ENCODE measurements at regions not wholly inside any gene's neighbourhood (a gene's known extent, or its start where the extent isn't known, plus 50 kb on each side); places are given as distances from the start of the nearest gene placed in this dataset.

DNA sequence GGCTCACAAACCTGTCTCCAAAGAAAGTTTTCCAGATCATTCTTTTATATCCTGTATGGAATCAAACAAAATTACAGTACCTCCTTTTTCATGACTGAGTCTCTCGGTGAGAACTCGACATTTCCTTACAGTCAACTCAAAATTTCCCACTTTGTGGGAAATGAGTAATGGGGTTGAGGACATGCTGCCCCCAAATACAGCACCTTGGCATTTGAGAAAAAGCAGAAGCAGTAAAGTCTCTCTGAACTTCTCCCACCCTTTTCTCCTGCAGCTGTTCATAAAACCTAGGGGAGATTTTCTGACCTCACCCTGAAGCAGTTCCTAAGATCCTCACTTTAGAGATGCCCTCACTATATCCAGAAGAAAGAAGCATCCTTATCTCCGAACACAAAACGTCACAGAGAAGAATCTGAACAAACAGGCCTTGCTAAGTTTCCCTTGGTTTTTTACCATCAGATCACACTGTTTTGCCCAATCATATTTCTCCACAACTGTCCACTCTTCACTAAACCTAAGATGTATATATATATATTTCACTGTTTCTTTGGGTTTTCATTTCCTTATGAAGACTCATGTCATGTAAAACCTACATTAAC lies 96.1 kb upstream of the APC start:
- no peak overlapping the region for H3K4me3 ChIP-seq (ENCODE audit: low read length in 2 of 2)
- no peaks in the 10 kb centered on the region for H3K36me3 ChIP-seq (ENCODE audit: control insufficient read depth in 2 of 2, insufficient read depth in 2 of 2, low read length in 2 of 2)
- H3K27ac ChIP-seq (ENCODE audit: low read length), result no peak overlapping the region
- no peaks in the 10 kb centered on the region for H3K27me3 ChIP-seq (ENCODE audit: control insufficient read depth in 1 of 2, insufficient read depth in 2 of 2, low read length in 2 of 2)
- peaks cover 4% of the 10 kb centered on the region for H3K4me1 ChIP-seq (ENCODE audit: control insufficient read depth, insufficient read depth, low read length)
- no peaks in the 10 kb centered on the region for H3K9me3 ChIP-seq (ENCODE audit: control insufficient read depth in 2 of 2, low read length in 2 of 2)
- H3K9ac ChIP-seq (ENCODE audit: low read length in 2 of 2), result no peak overlapping the region

DNA sequence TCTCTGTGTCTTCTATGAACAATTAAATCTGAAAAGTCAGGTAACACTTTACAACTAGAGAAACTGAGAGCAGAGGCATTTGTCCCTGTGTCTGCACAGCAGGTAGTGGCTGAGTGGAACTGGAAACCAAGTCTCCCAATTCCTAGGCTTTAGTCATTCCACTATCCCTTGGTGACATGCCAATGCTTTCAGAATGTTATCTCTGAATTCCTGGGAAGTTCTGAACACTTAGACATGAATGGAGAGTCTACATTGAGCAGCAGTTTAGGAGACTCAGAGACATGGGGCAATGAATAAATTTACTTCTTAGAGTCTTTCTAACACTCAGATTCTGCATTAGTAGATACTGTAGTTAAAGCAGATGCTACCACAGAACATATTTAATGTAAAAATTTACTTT lies 94.8 kb upstream of the APC start:
- H3K9ac ChIP-seq (ENCODE audit: low read length in 2 of 2), result no peak overlapping the region
- no peak overlapping the region for H3K4me3 ChIP-seq (ENCODE audit: low read length in 2 of 2)
- H3K4me1 ChIP-seq (ENCODE audit: control insufficient read depth, insufficient read depth, low read length), result peaks cover 3% of the 10 kb centered on the region
- H3K27ac ChIP-seq (ENCODE audit: low read length), result no peak overlapping the region
- H3K36me3 ChIP-seq (ENCODE audit: control insufficient read depth in 2 of 2, insufficient read depth in 2 of 2, low read length in 2 of 2), result no peaks in the 10 kb centered on the region
- no peaks in the 10 kb centered on the region for H3K9me3 ChIP-seq (ENCODE audit: control insufficient read depth in 2 of 2, low read length in 2 of 2)
- H3K27me3 ChIP-seq (ENCODE audit: control insufficient read depth in 1 of 2, insufficient read depth in 2 of 2, low read length in 2 of 2), result no peaks in the 10 kb centered on the region

DNA sequence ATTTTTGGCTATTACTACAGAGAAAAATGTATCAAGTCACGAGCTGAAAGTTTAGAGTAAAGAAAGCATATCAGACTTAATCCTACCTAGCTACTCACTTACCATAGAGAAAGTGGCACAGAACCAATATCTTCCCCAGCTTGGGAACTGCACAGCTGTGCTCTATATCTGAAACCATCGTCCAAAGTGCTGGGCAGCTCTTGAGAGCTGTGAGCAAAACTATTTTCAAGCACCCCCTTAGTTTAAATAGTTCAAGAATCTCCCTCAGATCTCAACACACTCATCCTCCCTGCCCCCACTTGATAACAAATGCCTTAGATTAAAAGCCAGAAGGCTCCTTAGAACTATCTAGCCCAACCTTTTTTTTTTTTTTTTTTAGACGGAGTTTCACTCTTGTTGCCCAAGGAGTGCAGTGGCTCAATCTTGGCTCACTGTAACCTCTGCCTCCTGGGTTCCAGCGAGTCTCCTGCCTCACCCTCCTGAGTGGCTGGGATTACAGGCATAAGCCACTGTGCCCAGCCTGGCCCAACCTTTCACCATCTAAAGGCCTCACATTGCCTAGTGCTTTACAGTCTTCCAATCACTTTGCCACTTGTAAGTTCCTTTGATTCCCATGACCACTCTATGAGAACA lies 94.2 kb upstream of the APC start:
- H3K9ac ChIP-seq (ENCODE audit: low read length in 2 of 2), result no peak overlapping the region
- no peaks in the 10 kb centered on the region for H3K27me3 ChIP-seq (ENCODE audit: control insufficient read depth in 1 of 2, insufficient read depth in 2 of 2, low read length in 2 of 2)
- H3K27ac ChIP-seq (ENCODE audit: low read length), result no peak overlapping the region
- no peaks in the 10 kb centered on the region for H3K36me3 ChIP-seq (ENCODE audit: control insufficient read depth in 2 of 2, insufficient read depth in 2 of 2, low read length in 2 of 2)
- peaks cover 3% of the 10 kb centered on the region for H3K4me1 ChIP-seq (ENCODE audit: control insufficient read depth, insufficient read depth, low read length)
- H3K9me3 ChIP-seq (ENCODE audit: control insufficient read depth in 2 of 2, low read length in 2 of 2), result no peaks in the 10 kb centered on the region
- no peak overlapping the region for H3K4me3 ChIP-seq (ENCODE audit: low read length in 2 of 2)

DNA sequence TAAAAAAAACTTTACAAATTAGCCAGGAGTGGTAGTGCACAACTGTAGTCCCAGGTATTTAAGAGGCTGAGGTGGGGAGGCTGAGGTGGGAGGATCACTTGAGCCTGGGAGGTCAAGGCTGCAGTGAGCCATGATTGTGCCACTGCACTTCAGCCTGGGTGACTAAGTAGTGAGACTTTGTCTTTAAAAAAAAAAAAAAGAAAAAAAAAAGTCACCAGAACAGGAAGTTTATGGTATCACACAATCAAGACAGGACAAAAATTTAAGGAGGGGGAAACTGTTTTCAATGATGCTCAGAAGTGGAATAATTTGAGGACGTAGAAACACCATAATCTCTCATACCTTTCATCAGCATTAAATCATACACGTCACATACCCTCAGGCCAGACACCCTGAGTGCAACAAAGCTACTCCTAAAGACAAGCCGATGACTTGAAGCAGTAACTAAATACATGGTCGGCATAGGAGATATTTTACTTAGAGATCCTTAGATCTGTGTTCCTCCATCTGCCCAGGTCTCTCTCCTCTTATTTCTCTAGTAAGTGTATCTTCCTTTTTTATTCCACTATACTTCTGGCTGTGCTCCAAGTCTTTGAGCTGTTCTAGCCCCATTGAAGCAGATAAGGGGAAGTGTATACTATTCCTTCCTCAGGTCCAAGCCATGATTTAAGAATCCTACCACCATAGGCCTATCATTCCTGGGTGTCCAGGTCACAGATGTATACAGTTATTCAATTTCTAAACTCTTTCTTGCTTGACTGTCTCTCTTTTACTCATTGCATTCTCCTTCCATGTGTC lies 91.3 kb upstream of the APC start:
- Histone ChIP-seq H3K4me1 (ENCODE audit: control insufficient read depth, insufficient read depth, low read length) (peaks cover 3% of the 10 kb centered on the region), H3K27me3 (ENCODE audit: control insufficient read depth in 1 of 2, insufficient read depth in 2 of 2, low read length in 2 of 2) (no peaks in the 10 kb centered on the region), H3K27ac (ENCODE audit: low read length) (no peak overlapping the region), H3K36me3 (ENCODE audit: control insufficient read depth in 2 of 2, insufficient read depth in 2 of 2, low read length in 2 of 2) (no peaks in the 10 kb centered on the region), H3K9ac (ENCODE audit: low read length in 2 of 2) (no peak overlapping the region), H3K4me3 (ENCODE audit: low read length in 2 of 2) (no peak overlapping the region), H3K9me3 (ENCODE audit: control insufficient read depth in 2 of 2, low read length in 2 of 2) (no peaks in the 10 kb centered on the region)

DNA sequence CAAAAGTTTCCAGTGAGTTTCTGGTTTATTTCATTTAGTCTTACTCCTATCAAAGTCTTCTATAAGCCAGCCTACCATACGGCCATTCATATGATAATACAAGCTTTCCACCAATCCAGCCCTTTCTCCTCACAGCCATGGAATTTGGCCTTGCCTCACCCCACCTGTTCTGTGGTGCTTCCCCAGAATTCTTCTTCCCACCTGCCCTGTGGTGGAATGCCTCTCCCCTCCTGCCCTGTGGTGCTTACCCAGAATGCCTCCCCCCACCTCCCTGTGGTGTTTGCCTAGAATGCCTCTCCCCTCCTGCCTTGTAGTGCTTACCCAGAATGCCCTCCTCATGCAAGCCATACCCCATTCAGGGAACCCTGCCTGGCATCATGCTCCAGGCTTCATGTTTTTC lies 90.3 kb upstream of the APC start:
- H3K4me3 ChIP-seq (ENCODE audit: low read length in 2 of 2), result no peak overlapping the region
- no peaks in the 10 kb centered on the region for H3K27me3 ChIP-seq (ENCODE audit: control insufficient read depth in 1 of 2, insufficient read depth in 2 of 2, low read length in 2 of 2)
- peaks cover 3% of the 10 kb centered on the region for H3K4me1 ChIP-seq (ENCODE audit: control insufficient read depth, insufficient read depth, low read length)
- H3K9me3 ChIP-seq (ENCODE audit: control insufficient read depth in 2 of 2, low read length in 2 of 2), result no peaks in the 10 kb centered on the region
- no peaks in the 10 kb centered on the region for H3K36me3 ChIP-seq (ENCODE audit: control insufficient read depth in 2 of 2, insufficient read depth in 2 of 2, low read length in 2 of 2)
- no peak overlapping the region for H3K27ac ChIP-seq (ENCODE audit: low read length)
- H3K9ac ChIP-seq (ENCODE audit: low read length in 2 of 2), result no peak overlapping the region

DNA sequence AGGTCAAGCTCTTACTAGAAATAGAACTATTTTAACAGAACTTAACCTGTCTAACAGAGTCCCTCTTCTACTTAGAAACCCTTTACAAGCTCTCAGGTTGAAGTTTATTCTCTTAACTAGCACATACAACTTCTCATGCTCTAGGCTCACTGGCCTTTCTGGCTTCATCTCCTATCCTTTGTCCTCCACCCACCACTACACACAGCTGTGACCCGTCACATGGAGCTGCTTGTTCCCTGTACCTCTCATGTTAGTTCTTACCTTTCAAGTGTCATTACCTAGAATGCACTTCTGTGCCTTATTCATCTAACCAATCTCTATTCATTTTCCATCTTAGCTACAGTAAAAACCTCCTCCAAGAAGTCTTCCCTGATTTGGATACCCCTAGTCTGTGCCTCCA lies 89.4 kb upstream of the APC start:
- H3K4me1 ChIP-seq (ENCODE audit: control insufficient read depth, insufficient read depth, low read length), result peaks cover 3% of the 10 kb centered on the region
- H3K27me3 ChIP-seq (ENCODE audit: control insufficient read depth in 1 of 2, insufficient read depth in 2 of 2, low read length in 2 of 2), result no peaks in the 10 kb centered on the region
- no peak overlapping the region for H3K9ac ChIP-seq (ENCODE audit: low read length in 2 of 2)
- H3K9me3 ChIP-seq (ENCODE audit: control insufficient read depth in 2 of 2, low read length in 2 of 2), result no peaks in the 10 kb centered on the region
- H3K36me3 ChIP-seq (ENCODE audit: control insufficient read depth in 2 of 2, insufficient read depth in 2 of 2, low read length in 2 of 2), result no peaks in the 10 kb centered on the region
- no peak overlapping the region for H3K27ac ChIP-seq (ENCODE audit: low read length)
- H3K4me3 ChIP-seq (ENCODE audit: low read length in 2 of 2), result no peak overlapping the region

DNA sequence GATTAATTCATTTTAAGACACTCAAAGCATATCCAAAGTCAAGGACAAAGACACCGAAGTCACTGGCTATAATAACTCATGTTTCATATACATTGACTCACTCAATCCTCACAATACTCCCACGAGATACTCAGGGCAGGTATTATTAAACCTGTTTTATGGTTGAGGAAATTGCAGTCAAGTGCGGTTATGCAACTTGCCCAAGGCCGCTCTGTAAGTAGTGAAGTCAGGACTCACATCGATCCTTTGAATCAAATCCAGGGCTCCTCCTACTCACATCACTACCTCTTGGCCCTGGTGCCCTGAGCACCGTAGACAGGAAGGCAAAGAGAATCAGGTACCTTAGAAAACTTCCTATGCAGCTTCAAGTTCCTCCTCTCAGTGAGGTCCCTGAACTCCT lies 87.8 kb upstream of the APC start:
- Histone ChIP-seq H3K27ac (ENCODE audit: low read length) (no peak overlapping the region), H3K36me3 (ENCODE audit: control insufficient read depth in 2 of 2, insufficient read depth in 2 of 2, low read length in 2 of 2) (no peaks in the 10 kb centered on the region), H3K4me3 (ENCODE audit: low read length in 2 of 2) (no peak overlapping the region), H3K9ac (ENCODE audit: low read length in 2 of 2) (no peak overlapping the region), H3K27me3 (ENCODE audit: control insufficient read depth in 1 of 2, insufficient read depth in 2 of 2, low read length in 2 of 2) (no peaks in the 10 kb centered on the region), H3K4me1 (ENCODE audit: control insufficient read depth, insufficient read depth, low read length) (peaks cover 8% of the 10 kb centered on the region), H3K9me3 (ENCODE audit: control insufficient read depth in 2 of 2, low read length in 2 of 2) (no peaks in the 10 kb centered on the region)

DNA sequence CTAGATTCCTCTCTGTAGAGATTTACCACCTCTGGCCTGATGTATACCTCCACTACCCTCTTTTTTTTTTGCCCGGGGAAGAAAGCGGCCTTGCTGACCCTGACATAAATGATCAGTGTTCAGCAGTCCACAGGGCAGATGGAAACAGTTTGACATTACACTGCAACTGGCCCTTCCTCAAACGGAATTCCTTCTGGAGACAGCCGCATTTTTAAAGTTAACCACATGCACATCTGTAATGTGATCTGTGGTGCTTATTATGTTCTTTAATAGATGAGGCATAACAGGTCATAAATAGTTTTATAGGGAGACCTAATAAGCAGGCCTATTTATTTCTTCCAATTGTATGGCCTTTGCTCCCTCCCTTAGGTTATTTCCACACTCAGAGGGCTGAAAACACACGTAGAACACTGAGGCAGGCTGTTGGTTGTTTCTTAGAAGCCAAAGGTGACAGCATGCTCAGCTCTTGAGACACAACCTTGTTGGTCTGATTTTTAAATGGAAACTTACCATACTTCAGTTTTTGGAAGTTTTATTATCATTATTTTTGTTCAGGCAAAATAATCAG lies 84.0 kb upstream of the APC start:
- no peaks in the 10 kb centered on the region for H3K27me3 ChIP-seq (ENCODE audit: control insufficient read depth in 1 of 2, insufficient read depth in 2 of 2, low read length in 2 of 2)
- H3K4me3 ChIP-seq (ENCODE audit: low read length in 2 of 2), result no peak overlapping the region
- no peaks in the 10 kb centered on the region for H3K36me3 ChIP-seq (ENCODE audit: control insufficient read depth in 2 of 2, insufficient read depth in 2 of 2, low read length in 2 of 2)
- peak overlapping the region; percentile 25 for H3K27ac ChIP-seq (ENCODE audit: low read length)
- no peak overlapping the region for H3K9ac ChIP-seq (ENCODE audit: low read length in 2 of 2)
- peaks cover 5% of the 10 kb centered on the region for H3K4me1 ChIP-seq (ENCODE audit: control insufficient read depth, insufficient read depth, low read length)
- no peaks in the 10 kb centered on the region for H3K9me3 ChIP-seq (ENCODE audit: control insufficient read depth in 2 of 2, low read length in 2 of 2)

DNA sequence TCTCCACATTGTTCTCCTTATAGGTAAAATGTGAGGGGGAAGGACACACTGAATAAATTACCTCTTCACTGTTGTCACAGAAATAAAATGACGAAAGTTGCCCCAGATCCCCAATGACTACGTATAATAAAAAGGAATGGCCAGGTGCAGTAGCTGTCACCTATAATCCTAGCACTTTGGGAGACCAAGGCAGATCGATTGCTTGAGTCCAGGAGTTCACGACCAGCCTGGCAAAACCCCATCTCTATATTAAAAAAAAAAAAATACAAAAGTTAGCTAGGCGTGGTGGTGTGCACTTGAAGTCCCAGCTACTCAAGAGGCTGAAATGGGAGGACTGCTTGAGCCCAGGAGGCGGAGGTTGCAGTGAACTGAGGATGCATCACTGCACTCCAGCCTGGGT lies 82.2 kb upstream of the APC start:
- no peaks in the 10 kb centered on the region for H3K36me3 ChIP-seq (ENCODE audit: control insufficient read depth in 2 of 2, insufficient read depth in 2 of 2, low read length in 2 of 2)
- H3K9me3 ChIP-seq (ENCODE audit: control insufficient read depth in 2 of 2, low read length in 2 of 2), result no peaks in the 10 kb centered on the region
- peaks cover 5% of the 10 kb centered on the region for H3K4me1 ChIP-seq (ENCODE audit: control insufficient read depth, insufficient read depth, low read length)
- H3K4me3 ChIP-seq (ENCODE audit: low read length in 2 of 2), result no peak overlapping the region
- no peak overlapping the region for H3K9ac ChIP-seq (ENCODE audit: low read length in 2 of 2)
- H3K27ac ChIP-seq (ENCODE audit: low read length), result no peak overlapping the region
- no peaks in the 10 kb centered on the region for H3K27me3 ChIP-seq (ENCODE audit: control insufficient read depth in 1 of 2, insufficient read depth in 2 of 2, low read length in 2 of 2)

DNA sequence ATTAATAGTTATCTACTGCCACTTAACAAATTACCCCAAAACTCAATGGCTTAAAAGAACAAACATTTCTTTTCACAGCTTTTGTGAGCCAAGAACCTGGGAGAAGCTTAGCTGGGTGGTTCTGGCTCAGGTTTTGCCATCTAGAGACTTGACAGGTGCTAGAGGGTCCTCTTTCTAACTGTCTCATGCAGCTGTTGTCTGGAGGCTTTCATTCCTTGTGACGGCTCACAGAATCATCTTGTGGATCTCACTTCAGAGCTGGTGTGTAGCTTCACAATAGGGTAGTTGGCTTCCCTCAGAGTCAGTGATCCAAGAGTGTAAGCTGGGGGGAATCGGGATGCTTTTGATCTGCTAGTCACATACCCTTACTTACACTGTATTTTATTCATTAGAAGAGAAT lies 81.2 kb upstream of the APC start:
- Histone ChIP-seq H3K36me3 (ENCODE audit: control insufficient read depth in 2 of 2, insufficient read depth in 2 of 2, low read length in 2 of 2) (no peaks in the 10 kb centered on the region), H3K27ac (ENCODE audit: low read length) (no peak overlapping the region), H3K9me3 (ENCODE audit: control insufficient read depth in 2 of 2, low read length in 2 of 2) (no peaks in the 10 kb centered on the region), H3K9ac (ENCODE audit: low read length in 2 of 2) (no peak overlapping the region), H3K4me1 (ENCODE audit: control insufficient read depth, insufficient read depth, low read length) (peaks cover 5% of the 10 kb centered on the region), H3K27me3 (ENCODE audit: control insufficient read depth in 1 of 2, insufficient read depth in 2 of 2, low read length in 2 of 2) (no peaks in the 10 kb centered on the region), H3K4me3 (ENCODE audit: low read length in 2 of 2) (no peak overlapping the region)

DNA sequence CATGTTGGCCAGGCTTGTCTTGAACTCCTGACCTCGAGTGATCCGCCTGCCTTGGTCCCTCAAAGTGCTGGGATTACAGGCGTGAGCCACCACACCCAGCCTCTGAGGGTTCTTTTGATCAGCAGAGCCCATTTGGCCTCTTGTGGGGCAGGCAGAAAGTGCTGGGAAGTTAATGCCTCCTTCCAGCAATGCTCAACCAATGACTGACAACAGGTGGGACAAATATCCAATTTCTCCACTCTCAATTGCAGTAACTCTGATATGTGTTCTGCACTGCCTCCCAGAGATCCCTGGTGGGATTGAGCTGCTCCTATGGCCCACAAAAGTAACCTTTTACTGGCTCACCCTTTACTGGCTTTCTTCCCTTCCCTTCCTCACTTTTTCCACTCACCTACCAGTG lies 79.9 kb upstream of the APC start:
- H3K27me3 ChIP-seq (ENCODE audit: control insufficient read depth in 1 of 2, insufficient read depth in 2 of 2, low read length in 2 of 2), result no peaks in the 10 kb centered on the region

More for the DNA sequence above, 79.9 kb upstream of the APC start:
- peaks cover 5% of the 10 kb centered on the region for H3K4me1 ChIP-seq (ENCODE audit: control insufficient read depth, insufficient read depth, low read length)
- H3K27ac ChIP-seq (ENCODE audit: low read length), result no peak overlapping the region
- H3K4me3 ChIP-seq (ENCODE audit: low read length in 2 of 2), result no peak overlapping the region
- no peak overlapping the region for H3K9ac ChIP-seq (ENCODE audit: low read length in 2 of 2)
- no peaks in the 10 kb centered on the region for H3K36me3 ChIP-seq (ENCODE audit: control insufficient read depth in 2 of 2, insufficient read depth in 2 of 2, low read length in 2 of 2)
- H3K9me3 ChIP-seq (ENCODE audit: control insufficient read depth in 2 of 2, low read length in 2 of 2), result no peaks in the 10 kb centered on the region
